AG10803 (cell line): ENCODE measurements at regions not wholly inside any gene's neighbourhood (a gene's known extent, or its start where the extent isn't known, plus 50 kb on each side); places are given as distances from the start of the nearest gene placed in this dataset.
A peak's percentile ranks its signal among the peaks of the same experiment; 100 is the strongest.

ENCODE experiments used
- DNase-seq: peaks from one replicate; pipeline ENCODE4 v3.0.0; 2010; ENCODE audit warnings: low read depth
- H3K4me3 ChIP-seq: 2 replicates; pipeline ENCODE4 v1.5.1; 2011; ENCODE audit warnings: mild to moderate bottlenecking, low read length, control low read depth
- TF ChIP-seq, protein P1 (sequence below): conservative IDR thresholded peaks from 2 replicates; pipeline ENCODE4 v1.5.1; 2011; ENCODE audit warnings: mild to moderate bottlenecking, low read length, control low read depth, inconsistent platforms

DNA sequence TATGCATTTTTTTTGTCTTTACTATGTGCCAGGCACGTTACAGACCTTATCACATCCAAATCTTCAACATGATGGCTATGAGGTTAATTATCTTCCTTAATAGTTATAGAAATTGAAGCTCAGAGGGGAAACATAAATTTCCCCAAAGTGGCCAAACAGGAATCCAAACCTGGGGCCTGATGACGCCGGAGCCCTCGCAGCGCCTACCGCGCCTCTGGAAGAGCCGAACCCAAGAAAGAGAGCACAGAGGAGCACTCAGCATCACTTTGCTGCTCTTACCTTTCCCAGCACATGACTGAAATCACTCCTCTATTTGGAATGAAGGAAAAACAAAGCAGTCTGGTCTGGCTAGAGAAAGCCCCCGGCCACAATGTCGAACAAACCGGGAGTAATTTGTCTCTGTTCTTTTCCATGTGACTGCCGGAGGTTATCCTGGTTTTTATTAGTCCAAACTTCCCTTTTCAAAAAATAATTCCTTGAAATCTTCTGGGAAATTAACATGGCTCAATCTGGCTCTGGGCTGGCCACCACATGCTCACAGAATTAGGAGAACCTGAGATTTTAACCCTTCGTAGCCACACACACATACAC lies 195.5 kb downstream of the ADSS2 start:
- H3K4me3 ChIP-seq = no peak overlapping the region
- no peak for DNase-seq
- TF ChIP-seq, protein P1, sequence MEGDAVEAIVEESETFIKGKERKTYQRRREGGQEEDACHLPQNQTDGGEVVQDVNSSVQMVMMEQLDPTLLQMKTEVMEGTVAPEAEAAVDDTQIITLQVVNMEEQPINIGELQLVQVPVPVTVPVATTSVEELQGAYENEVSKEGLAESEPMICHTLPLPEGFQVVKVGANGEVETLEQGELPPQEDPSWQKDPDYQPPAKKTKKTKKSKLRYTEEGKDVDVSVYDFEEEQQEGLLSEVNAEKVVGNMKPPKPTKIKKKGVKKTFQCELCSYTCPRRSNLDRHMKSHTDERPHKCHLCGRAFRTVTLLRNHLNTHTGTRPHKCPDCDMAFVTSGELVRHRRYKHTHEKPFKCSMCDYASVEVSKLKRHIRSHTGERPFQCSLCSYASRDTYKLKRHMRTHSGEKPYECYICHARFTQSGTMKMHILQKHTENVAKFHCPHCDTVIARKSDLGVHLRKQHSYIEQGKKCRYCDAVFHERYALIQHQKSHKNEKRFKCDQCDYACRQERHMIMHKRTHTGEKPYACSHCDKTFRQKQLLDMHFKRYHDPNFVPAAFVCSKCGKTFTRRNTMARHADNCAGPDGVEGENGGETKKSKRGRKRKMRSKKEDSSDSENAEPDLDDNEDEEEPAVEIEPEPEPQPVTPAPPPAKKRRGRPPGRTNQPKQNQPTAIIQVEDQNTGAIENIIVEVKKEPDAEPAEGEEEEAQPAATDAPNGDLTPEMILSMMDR = no peak

DNA sequence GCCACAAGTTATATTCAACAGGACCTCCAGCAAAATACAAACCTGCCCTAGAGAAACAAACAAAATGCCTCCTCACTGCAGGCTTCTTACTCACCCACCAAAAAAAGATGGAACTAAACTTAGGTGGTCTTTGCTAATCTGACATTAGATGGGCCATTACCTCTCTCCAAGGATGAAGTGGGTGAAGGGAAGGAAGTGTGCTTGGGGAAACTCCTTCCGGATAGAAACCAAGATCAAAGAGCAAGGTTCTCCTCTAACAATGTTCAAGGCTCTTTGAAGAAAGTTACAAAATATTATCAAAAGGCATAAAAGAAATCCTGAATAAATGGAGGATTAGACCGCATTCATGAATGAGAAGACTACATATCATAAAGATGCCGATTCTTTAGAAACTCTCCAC lies 187.5 kb downstream of the ADSS2 start:
- DNase-seq = no peak
- TF ChIP-seq, protein P1 = no peak
- no peak overlapping the region for H3K4me3 ChIP-seq

DNA sequence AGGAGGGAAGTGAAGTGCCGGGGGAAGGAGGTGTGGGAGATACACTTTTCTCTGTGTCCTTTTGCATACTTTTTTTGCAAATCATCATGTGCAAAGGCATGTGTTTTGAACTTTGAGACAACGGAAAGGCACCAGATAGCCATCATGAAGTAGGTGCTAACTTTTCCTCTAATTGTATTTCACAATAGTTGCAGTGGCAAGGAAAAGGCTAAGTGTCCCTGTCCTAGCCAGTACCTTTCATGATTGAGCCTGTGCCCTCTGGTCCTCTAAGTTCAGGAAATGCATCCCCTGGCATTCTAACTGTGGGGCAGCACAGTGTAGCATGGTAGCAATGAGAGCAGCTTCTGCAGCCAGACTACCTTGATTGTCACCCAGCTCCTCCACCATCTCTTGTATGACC lies 186.2 kb downstream of the ADSS2 start:
- no peak overlapping the region for H3K4me3 ChIP-seq
- TF ChIP-seq, protein P1 = no peak
- DNase-seq = no peak

DNA sequence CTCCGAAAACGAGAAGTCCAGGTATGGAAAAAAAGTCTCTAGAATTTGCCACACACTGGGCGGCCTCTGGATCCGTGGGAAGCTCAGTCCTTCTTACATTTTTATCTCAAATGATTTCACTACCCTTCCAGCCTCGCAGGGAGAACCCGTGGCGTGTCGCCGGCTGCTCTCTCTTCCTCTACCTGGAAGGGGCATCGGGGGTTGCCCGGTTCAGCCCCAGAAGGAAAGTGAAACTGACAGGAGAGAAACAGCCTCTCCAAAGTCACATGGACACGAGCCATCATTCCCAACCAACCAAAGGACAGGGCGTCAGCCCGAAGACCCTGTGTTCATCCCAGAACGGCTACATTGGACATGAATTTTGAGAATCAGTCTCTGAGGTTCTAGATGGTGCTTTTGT lies 182.5 kb downstream of the ADSS2 start:
- DNase-seq = no peak

DNA sequence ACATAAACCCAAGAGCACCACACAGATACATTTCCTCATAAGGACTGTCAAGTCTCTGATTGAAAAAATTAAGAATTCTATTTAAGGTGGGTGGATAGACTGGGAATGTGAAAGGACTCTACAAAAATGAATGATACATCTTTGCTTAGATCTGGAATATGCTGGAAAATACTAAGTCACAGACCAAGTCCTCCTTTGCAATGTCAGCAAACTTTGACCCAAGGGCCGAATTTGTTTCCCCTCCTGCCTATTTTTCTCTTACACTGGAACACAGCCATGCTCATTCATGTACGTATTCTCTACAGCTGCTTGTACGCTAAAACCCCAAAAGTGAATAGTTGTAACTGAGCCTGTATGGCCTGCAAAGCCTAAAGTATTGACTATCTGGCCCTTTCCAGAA lies 180.7 kb downstream of the ADSS2 start:
- no peak for DNase-seq
- H3K4me3 ChIP-seq = no peak overlapping the region
- TF ChIP-seq, protein P1 = no peak

More for the DNA sequence above, 182.5 kb downstream of the ADSS2 start:
- H3K4me3 ChIP-seq = no peak overlapping the region
- TF ChIP-seq, protein P1 = no peak

DNA sequence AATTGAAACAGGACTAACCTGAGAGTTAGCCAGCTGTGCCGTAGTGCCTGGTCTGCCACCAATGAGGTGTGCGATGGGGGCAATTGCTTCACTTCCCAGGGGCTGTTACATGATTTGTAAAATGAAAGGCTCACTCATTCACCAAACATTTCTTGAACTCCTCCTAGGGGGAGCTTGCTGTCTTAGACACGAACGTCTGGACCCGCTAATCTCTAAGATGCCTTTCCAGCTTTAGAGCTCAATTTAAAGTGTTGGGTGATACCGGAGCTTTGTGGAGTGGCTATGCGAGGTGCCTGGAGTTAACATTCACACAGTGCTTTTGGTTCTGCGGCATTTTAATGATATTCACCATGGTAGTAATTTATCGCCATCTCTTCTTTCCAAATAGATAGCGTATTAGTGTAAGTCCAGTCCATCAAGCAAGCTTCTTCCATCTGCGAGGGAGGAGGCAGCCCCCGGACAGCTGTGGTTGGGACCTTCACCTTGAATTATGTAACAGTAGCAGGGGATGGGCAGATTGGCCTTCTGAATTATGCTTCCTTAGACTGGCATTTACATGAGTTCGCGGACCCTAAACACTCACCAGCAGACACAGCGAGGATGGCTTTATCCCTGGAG lies 179.9 kb downstream of the ADSS2 start:
- TF ChIP-seq, protein P1 = no peak
- no peak for DNase-seq
- H3K4me3 ChIP-seq = no peak overlapping the region

DNA sequence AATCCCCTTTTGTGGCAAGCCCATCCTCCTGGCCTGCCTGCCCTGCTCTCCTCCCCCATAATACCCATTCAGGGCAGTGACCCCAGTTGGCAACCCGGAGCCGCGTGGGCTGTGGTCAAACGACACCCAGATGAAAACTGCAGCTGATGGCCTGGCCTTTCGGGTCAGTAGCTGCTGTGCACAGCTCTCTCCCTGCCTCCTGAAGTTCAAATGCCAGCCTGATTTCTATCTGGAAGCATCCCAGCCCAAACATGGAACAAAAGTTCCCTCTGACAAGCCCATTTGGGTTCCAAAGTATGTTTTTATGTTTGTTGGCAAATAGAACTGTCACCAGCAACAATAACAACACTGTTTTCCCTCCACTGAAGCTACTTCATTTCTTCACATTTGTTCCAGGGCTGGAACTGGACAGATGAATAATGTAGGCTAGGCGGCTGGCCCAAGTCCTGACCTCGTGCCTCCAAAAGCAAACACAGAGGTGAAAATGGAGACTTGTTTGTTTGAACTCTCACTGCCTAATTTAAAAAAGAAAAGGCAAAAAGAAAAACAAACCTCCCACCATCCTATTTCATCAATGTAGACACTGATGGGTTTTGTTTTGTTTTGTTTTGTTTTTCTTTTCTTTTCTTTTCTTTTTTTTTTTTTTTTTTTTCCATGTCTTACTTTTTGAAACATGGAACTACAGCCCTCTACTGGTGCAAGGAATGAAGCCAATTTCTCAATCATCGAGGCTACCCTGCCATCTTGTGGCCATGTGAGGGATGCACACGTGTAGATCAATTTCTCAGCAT lies 179.0 kb downstream of the ADSS2 start:
- DNase-seq = peak; percentile 85
- no peak overlapping the region for H3K4me3 ChIP-seq
- TF ChIP-seq, protein P1 = peak; percentile 100
